Epithelial cell of esophagus (primary cell): ENCODE measurements at regions not wholly inside any gene's neighbourhood (a gene's known extent, or its start where the extent isn't known, plus 50 kb on each side); places are given as distances from the start of the nearest gene placed in this dataset.
"Not testable (repeated sequence)": the region's sequence is repeated elsewhere in the genome, so short reads cannot be mapped to it uniquely, and the experiment has no call there.

Experiments used
- DNase-seq: peaks from one replicate; pipeline ENCODE4 v3.0.0; 2010; ENCODE audit warnings: low read depth
- H3K4me3 ChIP-seq: 2 replicates; pipeline ENCODE4 v1.5.1; 2011; ENCODE audit warnings: mild to moderate bottlenecking, low read length, control low read depth
- TF ChIP-seq, protein P1 (sequence below): IDR thresholded peaks from 2 replicates; pipeline ENCODE4 v1.5.1; 2011; ENCODE audit warnings: low read depth, mild to moderate bottlenecking, low read length, control low read depth, inconsistent platforms; ENCODE audit not compliant: insufficient read depth; ENCODE audit errors: missing control alignments

DNA sequence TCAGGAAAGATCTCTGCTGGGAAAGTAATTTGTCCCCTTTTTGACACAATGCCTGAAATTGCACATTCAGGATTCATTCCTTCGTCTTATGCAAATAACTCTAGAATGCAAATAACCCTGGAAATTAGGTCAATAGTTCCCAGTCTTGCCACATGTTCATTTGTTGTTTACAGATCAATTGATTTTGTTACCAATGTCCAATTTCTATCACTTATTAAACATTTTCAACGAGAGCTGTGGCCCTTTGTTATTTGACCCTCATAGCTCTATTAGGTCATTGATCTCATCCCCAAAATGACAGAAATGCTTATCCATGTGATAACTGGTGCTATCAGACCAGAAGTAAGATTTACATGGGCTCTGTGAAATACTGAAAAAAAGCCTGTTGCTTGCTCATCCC lies 275.3 kb upstream of the REG3G start:
- TF ChIP-seq, protein P1, sequence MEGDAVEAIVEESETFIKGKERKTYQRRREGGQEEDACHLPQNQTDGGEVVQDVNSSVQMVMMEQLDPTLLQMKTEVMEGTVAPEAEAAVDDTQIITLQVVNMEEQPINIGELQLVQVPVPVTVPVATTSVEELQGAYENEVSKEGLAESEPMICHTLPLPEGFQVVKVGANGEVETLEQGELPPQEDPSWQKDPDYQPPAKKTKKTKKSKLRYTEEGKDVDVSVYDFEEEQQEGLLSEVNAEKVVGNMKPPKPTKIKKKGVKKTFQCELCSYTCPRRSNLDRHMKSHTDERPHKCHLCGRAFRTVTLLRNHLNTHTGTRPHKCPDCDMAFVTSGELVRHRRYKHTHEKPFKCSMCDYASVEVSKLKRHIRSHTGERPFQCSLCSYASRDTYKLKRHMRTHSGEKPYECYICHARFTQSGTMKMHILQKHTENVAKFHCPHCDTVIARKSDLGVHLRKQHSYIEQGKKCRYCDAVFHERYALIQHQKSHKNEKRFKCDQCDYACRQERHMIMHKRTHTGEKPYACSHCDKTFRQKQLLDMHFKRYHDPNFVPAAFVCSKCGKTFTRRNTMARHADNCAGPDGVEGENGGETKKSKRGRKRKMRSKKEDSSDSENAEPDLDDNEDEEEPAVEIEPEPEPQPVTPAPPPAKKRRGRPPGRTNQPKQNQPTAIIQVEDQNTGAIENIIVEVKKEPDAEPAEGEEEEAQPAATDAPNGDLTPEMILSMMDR, result no peak
- H3K4me3 ChIP-seq, result no peak overlapping the region
- DNase-seq, result no peak

DNA sequence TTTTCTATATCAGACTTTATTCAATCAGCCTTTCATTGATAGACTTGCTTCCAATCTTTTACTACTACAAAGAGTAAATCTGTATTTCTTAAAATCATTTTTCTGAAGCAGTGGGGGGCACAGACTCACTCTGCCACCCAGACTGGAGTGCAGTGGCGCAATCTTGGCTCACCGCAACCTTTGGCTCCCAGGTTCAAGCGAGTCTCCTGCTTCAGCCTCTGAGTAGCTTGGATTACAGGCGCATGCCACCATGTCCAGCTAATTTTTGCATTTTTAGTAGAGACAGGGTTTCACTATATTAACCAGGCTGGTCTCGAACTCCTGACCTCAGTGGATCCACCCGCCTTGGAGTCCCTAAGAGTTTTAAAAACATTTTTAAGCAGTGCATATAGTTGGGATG lies 270.6 kb upstream of the REG3G start:
- TF ChIP-seq, protein P1, result no peak
- H3K4me3 ChIP-seq, result no peak overlapping the region
- no peak for DNase-seq

DNA sequence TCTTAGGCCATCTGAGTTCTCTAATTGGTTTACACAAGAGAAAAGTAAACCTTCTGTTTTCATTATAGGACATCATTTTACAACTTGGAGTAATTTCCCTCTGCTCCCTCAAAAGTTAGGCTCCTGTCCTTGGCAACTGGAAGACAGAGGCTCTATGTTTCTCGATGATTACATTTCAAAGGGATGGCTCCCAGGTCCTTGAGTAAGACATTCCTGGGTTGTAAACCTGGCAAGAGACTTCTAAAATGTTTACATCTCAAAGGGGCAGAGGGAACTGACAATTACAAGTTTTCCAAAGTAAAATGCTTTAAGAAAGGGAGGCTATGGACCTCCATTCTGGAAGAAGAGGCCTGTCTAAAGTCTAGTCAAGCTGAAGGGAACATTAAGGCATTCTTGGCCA lies 268.3 kb upstream of the REG3G start:
- no peak overlapping the region for H3K4me3 ChIP-seq
- TF ChIP-seq, protein P1, result no peak
- DNase-seq, result no peak

DNA sequence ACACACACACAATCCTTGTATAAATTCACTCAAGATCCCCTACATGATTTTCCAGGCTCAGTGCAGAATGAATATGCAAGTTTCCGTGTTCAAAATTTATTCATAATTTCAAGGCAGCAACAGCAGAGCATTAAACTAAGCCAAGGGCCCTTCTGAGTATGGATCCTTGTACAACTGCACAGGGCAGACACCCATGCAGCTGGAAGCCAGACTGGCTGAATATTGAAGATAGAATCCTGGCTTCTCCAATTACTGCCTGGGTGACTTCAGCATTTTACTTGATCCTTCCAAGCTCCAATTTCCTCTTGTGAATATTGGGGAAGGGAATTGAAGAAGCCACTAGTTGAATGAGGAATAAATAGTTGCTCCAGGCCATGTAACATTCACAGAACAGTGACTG lies 267.9 kb upstream of the REG3G start:
- no peak overlapping the region for H3K4me3 ChIP-seq
- TF ChIP-seq, protein P1, result no peak
- DNase-seq, result no peak

DNA sequence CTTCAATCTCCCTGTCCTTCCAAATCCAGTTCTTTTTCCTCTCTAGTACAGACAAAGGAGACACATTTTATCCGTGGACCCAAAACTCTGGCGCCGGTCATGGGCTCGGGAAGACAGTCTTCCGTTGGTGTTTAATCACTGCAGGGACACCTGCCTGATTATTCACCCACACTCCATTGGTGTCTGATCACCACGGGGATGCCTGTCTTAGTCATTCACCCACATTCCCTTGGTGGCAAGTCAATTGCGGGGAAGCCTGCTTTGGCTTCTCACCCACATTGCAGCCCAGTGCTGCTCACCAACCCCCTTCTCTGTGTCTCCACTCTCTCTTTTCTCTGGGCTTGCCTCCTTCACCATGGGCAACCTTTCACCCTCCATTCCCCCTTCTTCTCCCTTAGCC lies 266.7 kb upstream of the REG3G start:
- DNase-seq, H3K4me3 ChIP-seq: not testable (repeated sequence)

DNA sequence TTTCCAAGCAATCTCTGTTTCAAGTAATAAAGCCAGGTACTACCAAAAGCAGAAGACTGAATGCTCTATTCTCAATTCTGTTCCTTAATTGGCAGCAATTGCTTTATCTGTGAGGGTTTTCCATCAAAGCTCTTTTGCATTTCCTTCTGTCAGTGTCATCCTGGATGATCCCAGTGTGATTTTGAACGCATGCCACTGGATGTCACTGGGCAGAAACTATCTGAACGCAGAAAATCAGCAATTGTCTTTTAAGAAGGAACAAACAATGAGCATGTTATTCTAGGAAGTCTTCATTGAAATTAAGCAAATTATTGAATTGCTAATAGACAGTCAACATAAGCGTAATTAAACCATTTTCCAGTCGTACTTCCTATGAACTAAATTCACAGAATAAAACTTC lies 259.0 kb upstream of the REG3G start:
- TF ChIP-seq, protein P1, result no peak
- no peak overlapping the region for H3K4me3 ChIP-seq
- no peak for DNase-seq

DNA sequence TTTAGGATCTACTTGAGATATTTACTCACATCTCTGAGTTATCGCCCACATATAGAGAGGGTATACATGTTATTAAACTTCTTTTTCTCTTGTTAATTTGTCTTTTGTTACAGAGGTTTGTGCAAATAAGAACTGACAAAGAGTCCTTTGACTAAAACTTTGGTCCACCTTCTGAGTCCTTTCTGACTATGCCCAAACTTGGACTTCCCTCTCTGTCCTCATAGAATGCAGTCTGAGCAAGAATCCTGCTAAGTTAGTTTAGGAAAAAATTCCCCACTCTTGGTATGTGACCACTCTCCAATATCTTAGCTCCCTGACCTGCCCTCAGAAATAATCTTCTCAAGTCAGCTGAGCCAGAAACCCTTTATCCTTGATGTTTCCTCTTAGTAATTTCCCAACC lies 257.5 kb upstream of the REG3G start:
- DNase-seq, result no peak
- TF ChIP-seq, protein P1, result no peak
- no peak overlapping the region for H3K4me3 ChIP-seq

DNA sequence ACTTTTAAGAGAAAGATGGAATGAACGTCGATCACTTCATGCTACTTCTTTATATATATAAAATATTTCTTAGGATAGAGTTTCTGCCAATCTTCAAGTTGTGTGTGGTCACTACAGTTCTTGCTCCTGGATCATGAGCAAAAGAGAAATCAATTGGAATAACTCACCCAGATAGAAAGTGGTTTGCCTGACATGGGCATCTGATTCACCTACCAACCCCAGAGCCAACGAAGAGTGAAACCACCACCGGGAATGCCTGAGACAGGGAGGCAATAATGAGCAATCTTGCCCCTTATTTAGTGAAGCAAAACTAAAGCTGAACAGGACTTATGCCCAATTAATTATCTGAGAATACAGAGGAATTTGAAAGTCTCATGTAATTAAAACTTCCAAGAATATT lies 250.2 kb upstream of the REG3G start:
- no peak overlapping the region for H3K4me3 ChIP-seq
- TF ChIP-seq, protein P1, result no peak
- DNase-seq, result no peak
